Sigmoid colon (tissue), 6 donors: ENCODE measurements at regions not wholly inside any gene's neighbourhood (a gene's known extent, or its start where the extent isn't known, plus 50 kb on each side); places are given as distances from the start of the nearest gene placed in this dataset.

Experiments used
- DNase-seq: peaks from one replicate; pipeline ENCODE4 v3.0.0-alpha.2; 2019
- H3K27ac ChIP-seq, 4 donors: fragments of 200-600 bp; sonication (generic); one replicate each; pipeline ENCODE4 v1.5.1; 2016 to 2019; ENCODE audit warnings: mild to moderate bottlenecking in 1 of 4
- H3K27me3 ChIP-seq, 3 donors: fragments of 200-600 bp; sonication (generic); one replicate each; pipeline ENCODE4 v1.5.1; 2019; ENCODE audit warnings: mild to moderate bottlenecking in 1 of 3
- H3K36me3 ChIP-seq, 4 donors: fragments of 200-600 bp; sonication (generic); one replicate each; pipeline ENCODE4 v1.5.1; 2016 to 2019
- H3K4me1 ChIP-seq, 4 donors: fragments of 200-600 bp; sonication (generic); one replicate each; pipeline ENCODE4 v1.5.1; 2017 to 2019
- H3K4me3 ChIP-seq, 4 donors: fragments of 200-600 bp; sonication (generic); one replicate each; pipeline ENCODE4 v1.5.1; 2017 to 2019; ENCODE audit warnings: mild to moderate bottlenecking in 2 of 4, moderate library complexity in 1 of 4
- H3K9me3 ChIP-seq, 4 donors: fragments of 200-600 bp in 3 of 4; sonication (generic) in 3 of 4; one replicate each; pipeline versions ENCODE4 v1.5.1 to v1.6.1; 2013 to 2019
- CTCF ChIP-seq, 4 experiments: fragments of 450-650 bp in 3 of 4; fragments of 200-600 bp in 1 of 4; IDR thresholded peaks; one replicate each; pipeline ENCODE4 v1.5.1; 2016 to 2019; ENCODE audit warnings: antibody characterized with exemption in 4 of 4, mild to moderate bottlenecking in 3 of 4, moderate library complexity in 2 of 4
- EP300 ChIP-seq, 4 donors: sonication (generic); formaldehyde crosslinking; IDR thresholded peaks; one replicate each; pipeline ENCODE4 v1.6.1; 2017; ENCODE audit warnings: antibody characterized with exemption in 4 of 4
- POLR2A ChIP-seq, 2 donors: fragments of 450-650 bp; IDR thresholded peaks; one replicate each; pipeline ENCODE4 v1.6.1; 2016; ENCODE audit warnings: antibody characterized with exemption in 2 of 2, mild to moderate bottlenecking in 2 of 2, moderate library complexity in 2 of 2
- POLR2AphosphoS5 ChIP-seq, 4 donors: sonication (generic); formaldehyde crosslinking; IDR thresholded peaks; one replicate each; pipeline ENCODE4 v1.6.1; 2017; ENCODE audit warnings: antibody characterized with exemption in 4 of 4
- WGBS, 2 donors: extraction: QIAGEN DNeasy Blood & Tissue Kit; methylation state at CpG; one replicate each; pipeline ENCODE4 v1.1.7; 2013; 5-methylcytosine and 5-hydroxymethylcytosine counted together
- intact Hi-C: fragments of 100-400 bp; cut with DNase I; formaldehyde crosslinking; loops from one replicate; pipeline ENCODE4 v1.15.1; 2023
- donor health status: healthy with polysubstance abuse.
- donor health status: healthy.

GRCh38 chr1:22204057-22204840 lies 61.4 kb upstream of the WNT4 start:
- DNase-seq, result no peak
- intact Hi-C loops, result no loop called here
- Histone ChIP-seq H3K9me3 (no peaks in the 10 kb centered on the region), H3K4me1 (peaks cover 0 to 3% (median 0%) of the 10 kb centered on the region in 4 donors), H3K36me3 (no peaks in the 10 kb centered on the region), H3K4me3 (no peak overlapping the region), H3K27ac (no peak overlapping the region), H3K27me3 (peaks cover 7 to 27% (median 15%) of the 10 kb centered on the region in 3 donors)
- TF ChIP-seq CTCF (IDR thresholded peaks at IDR 0.05) (no peak), POLR2A (IDR thresholded peaks at IDR 0.05) (no peak), POLR2AphosphoS5 (IDR thresholded peaks at IDR 0.05) (no peak), EP300 (IDR thresholded peaks at IDR 0.05) (no peak)
- WGBS, 2 donors, result 79 to 81% methylated on average over 11 of the region's 11 CpGs

GRCh38 chr1:22204989-22205913 lies 62.4 kb upstream of the WNT4 start:
- no peaks in the 10 kb centered on the region for H3K9me3 ChIP-seq
- WGBS, 2 donors, result 39 to 67% methylated on average over 15 of the region's 15 CpGs
- H3K4me3 ChIP-seq, result no peak overlapping the region
- H3K36me3 ChIP-seq, result no peaks in the 10 kb centered on the region
- H3K4me1 ChIP-seq, result peaks cover 0 to 3% (median 0%) of the 10 kb centered on the region in 4 donors
- intact Hi-C loops, result no loop called here
- no peak for DNase-seq
- TF ChIP-seq POLR2A (IDR thresholded peaks at IDR 0.05), result no peak
- TF ChIP-seq EP300 (IDR thresholded peaks at IDR 0.05), result no peak
- TF ChIP-seq POLR2AphosphoS5 (IDR thresholded peaks at IDR 0.05), result no peak
- TF ChIP-seq CTCF (IDR thresholded peaks at IDR 0.05), result no peak
- no peak overlapping the region for H3K27ac ChIP-seq
- peaks cover 8 to 37% (median 25%) of the 10 kb centered on the region in 3 donors for H3K27me3 ChIP-seq

- Histone ChIP-seq H3K27me3 (peaks cover 13 to 51% (median 39%) of the 10 kb centered on the region in 3 donors), H3K9me3 (no peaks in the 10 kb centered on the region), H3K4me3 (no peak overlapping the region), H3K36me3 (no peaks in the 10 kb centered on the region), H3K27ac (no peak overlapping the region), H3K4me1 (peaks cover 0 to 3% (median 0%) of the 10 kb centered on the region in 4 donors)
- WGBS, 2 donors, result 88 to 91% methylated on average over 6 of the region's 6 CpGs
- intact Hi-C loops, result no loop called here
- TF ChIP-seq POLR2AphosphoS5 (IDR thresholded peaks at IDR 0.05) (no peak), CTCF (IDR thresholded peaks at IDR 0.05) (no peak), EP300 (IDR thresholded peaks at IDR 0.05) (no peak), POLR2A (IDR thresholded peaks at IDR 0.05) (no peak)
- DNase-seq, result peak; percentile 52
These were observed 63.7 kb upstream of the WNT4 start for GRCh38 chr1:22206551-22207125.

GRCh38 chr1:22207511-22208267 lies 64.8 kb upstream of the WNT4 start:
- DNase-seq, result peak; percentile 54
- Histone ChIP-seq H3K27ac (no peak overlapping the region), H3K4me1 (peaks cover 0 to 3% (median 0%) of the 10 kb centered on the region in 4 donors), H3K36me3 (no peaks in the 10 kb centered on the region), H3K27me3 (peaks cover 13 to 61% (median 48%) of the 10 kb centered on the region in 3 donors), H3K9me3 (no peaks in the 10 kb centered on the region), H3K4me3 (no peak overlapping the region)
- 48 to 55% methylated on average over 23 of the region's 23 CpGs for whole genome bisulfite sequencing, 2 donors
- intact Hi-C loops, result no loop called here
- no peak for TF ChIP-seq POLR2A (IDR thresholded peaks at IDR 0.05)
- TF ChIP-seq EP300 (IDR thresholded peaks at IDR 0.05), result no peak
- no peak for TF ChIP-seq POLR2AphosphoS5 (IDR thresholded peaks at IDR 0.05)
- no peak for TF ChIP-seq CTCF (IDR thresholded peaks at IDR 0.05)
